K562 (cell line): ENCODE measurements at regions not wholly inside any gene's neighbourhood (a gene's known extent, or its start where the extent isn't known, plus 50 kb on each side); places are given as distances from the start of the nearest gene placed in this dataset.

Experiments
- ARID3B ChIP-seq: fragments of 250-450 bp; sonication (Bioruptor Pico); IDR thresholded peaks from 2 replicates; pipeline ENCODE4 v1.4.0; 2020; ENCODE audit warnings: borderline replicate concordance
- ATF7 ChIP-seq: fragments of 450-650 bp; IDR thresholded peaks from 2 replicates; pipeline ENCODE4 v1.7.1; 2014; ENCODE audit warnings: mild to moderate bottlenecking, moderate library complexity
- CBFB ChIP-seq: sonication (generic); formaldehyde crosslinking; IDR thresholded peaks from 2 replicates; pipeline ENCODE4 v1.4.0; 2020; ENCODE audit warnings: mild to moderate bottlenecking, missing genetic modification reagents
- CEBPG ChIP-seq, 3 experiments: fragments of 200-800 bp in 1 of 3; sonication (Bioruptor generic) in 1 of 3; sonication (generic) in 1 of 3; formaldehyde crosslinking in 1 of 3; IDR thresholded peaks in 2 of 3; conservative IDR thresholded peaks in 1 of 3; 2 replicates each; pipeline versions ENCODE4 v1.6.1 to v1.8.0; 2016 to 2022; ENCODE audit warnings: missing compliant biosample characterization in 2 of 3, missing genetic modification characterization in 2 of 3, mild to moderate bottlenecking in 1 of 3, missing genetic modification reagents in 1 of 3
- DNMT1 ChIP-seq: fragments of 450-650 bp; IDR thresholded peaks from 2 replicates; pipeline ENCODE4 v1.6.1; 2016; ENCODE audit warnings: antibody characterized with exemption, mild to moderate bottlenecking
- ELF1 ChIP-seq: fragments of 200-800 bp; sonication (Bioruptor generic); IDR thresholded peaks from 2 replicates; pipeline ENCODE4 v1.6.1; 2016; ENCODE audit warnings: missing genetic modification characterization, missing compliant biosample characterization
- ILF3 ChIP-seq: fragments of 450-650 bp; IDR thresholded peaks from 2 replicates; pipeline ENCODE4 v1.6.1; 2018; ENCODE audit warnings: antibody characterized with exemption, mild to moderate bottlenecking, moderate library complexity, borderline replicate concordance
- KDM2B ChIP-seq: fragments of 250-450 bp; sonication (Bioruptor Pico); IDR thresholded peaks from 2 replicates; pipeline ENCODE4 v1.8.0; 2021; ENCODE audit warnings: mild to moderate bottlenecking, moderate library complexity
- KDM5B ChIP-seq: fragments of 200-600 bp; sonication (generic); IDR thresholded peaks from 2 replicates; pipeline ENCODE4 v1.6.1; 2012; ENCODE audit warnings: low read depth, mild to moderate bottlenecking, moderate library complexity, low read length, control low read depth, inconsistent platforms; ENCODE audit not compliant: insufficient replicate concordance
- MEIS2 ChIP-seq: fragments of 450-650 bp; IDR thresholded peaks from 2 replicates; pipeline ENCODE4 v1.6.1; 2014; ENCODE audit warnings: mild to moderate bottlenecking; ENCODE audit not compliant: partially characterized antibody
- MLLT1 ChIP-seq, 2 experiments: fragments of 450-650 bp; IDR thresholded peaks; 2 replicates each; pipeline ENCODE4 v1.6.1; 2016
- NR2C2 ChIP-seq, 2 experiments: fragments of 200-800 bp in 1 of 2; sonication (Bioruptor generic) in 1 of 2; sonication (generic) in 1 of 2; formaldehyde crosslinking in 1 of 2; IDR thresholded peaks; 2 replicates each; pipeline versions ENCODE4 v1.6.1 to v1.8.0; 2016 to 2022; ENCODE audit warnings: mild to moderate bottlenecking in 1 of 2, missing compliant biosample characterization in 1 of 2, missing genetic modification characterization in 1 of 2, missing genetic modification reagents in 1 of 2
- NUFIP1 ChIP-seq: fragments of 450-650 bp; IDR thresholded peaks from 2 replicates; pipeline ENCODE4 v1.6.1; 2018; ENCODE audit not compliant: partially characterized antibody
- PHF20 ChIP-seq: fragments of 450-650 bp; IDR thresholded peaks from 2 replicates; pipeline ENCODE4 v1.6.1; 2018; ENCODE audit not compliant: partially characterized antibody
- PHF21A ChIP-seq: fragments of 450-650 bp; IDR thresholded peaks from 2 replicates; pipeline ENCODE4 v1.6.1; 2017; ENCODE audit warnings: low read depth, borderline replicate concordance
- PRDM10 ChIP-seq: fragments of 450-650 bp; IDR thresholded peaks from 2 replicates; pipeline ENCODE4 v1.6.1; 2018; ENCODE audit not compliant: partially characterized antibody
- RBM17 ChIP-seq: fragments of 200-400 bp; formaldehyde crosslinking; IDR thresholded peaks from 2 replicates; pipeline ENCODE4 v1.6.1; 2017; ENCODE audit warnings: low read depth, mild to moderate bottlenecking, low read length, borderline replicate concordance
- RFX7 ChIP-seq: fragments of 250-450 bp; sonication (Bioruptor Pico); IDR thresholded peaks from 2 replicates; pipeline ENCODE4 v1.5.1; 2021; ENCODE audit warnings: mild to moderate bottlenecking
- SUPT5H ChIP-seq: fragments of 450-650 bp; IDR thresholded peaks from 2 replicates; pipeline ENCODE4 v1.6.1; 2016
- TAF7 ChIP-seq: fragments of 450-650 bp; IDR thresholded peaks from 2 replicates; pipeline ENCODE4 v1.6.1; 2016; ENCODE audit warnings: missing genetic modification characterization, missing compliant biosample characterization
- WHSC1 ChIP-seq: IDR thresholded peaks from one replicate; pipeline ENCODE4 v1.6.1; 2012; ENCODE audit warnings: low read length, control low read depth, inconsistent platforms
- ZNF507 ChIP-seq: conservative IDR thresholded peaks from 2 replicates; pipeline ENCODE4 v1.6.1; 2017; ENCODE audit warnings: missing genetic modification characterization, missing compliant biosample characterization
- ZNF696 ChIP-seq: fragments of 250-450 bp; sonication (Bioruptor Pico); conservative IDR thresholded peaks from 2 replicates; pipeline ENCODE4 v1.4.0; 2020; ENCODE audit warnings: mild to moderate bottlenecking, moderate library complexity
- ZNF77 ChIP-seq: fragments of 250-450 bp; sonication (Bioruptor Pico); IDR thresholded peaks from 2 replicates; pipeline ENCODE4 v1.5.0; 2020

- no peak for TF ChIP-seq KDM2B
- no peak for TF ChIP-seq DNMT1
- TF ChIP-seq PHF21A, result no peak
- TF ChIP-seq ATF7, result 0 out of 2 replicates have a peak, but pooled peaks have one; percentile 14
- no peak for TF ChIP-seq ZNF696
- no peak for TF ChIP-seq SUPT5H
- no peak for TF ChIP-seq RBM17
- no peak for TF ChIP-seq PRDM10
- TF ChIP-seq ILF3, result no peak
- peak; percentile 90 to 93 for TF ChIP-seq MLLT1 (IDR thresholded peaks at IDR 0.05)
- TF ChIP-seq PHF20, result no peak
- TF ChIP-seq TAF7 (tag), result peak; percentile 9; the same call in 1 of the 2 replicates
- TF ChIP-seq CBFB (CRISPR knock-in tag), result no peak
- no peak for TF ChIP-seq MEIS2
- no peak for TF ChIP-seq NR2C2 (CRISPR knock-in tag; IDR thresholded peaks at IDR 0.05)
- TF ChIP-seq NR2C2 (tag; IDR thresholded peaks at IDR 0.05), result no peak
- no peak for TF ChIP-seq ZNF77 (CRISPR knock-in tag)
- TF ChIP-seq ARID3B (CRISPR knock-in tag), result no peak
- 0 out of 2 replicates have a peak, but pooled peaks have one; percentile 39 for TF ChIP-seq RFX7
- no peak for TF ChIP-seq ELF1
- no peak for TF ChIP-seq CEBPG (CRISPR knock-in tag; IDR thresholded peaks at IDR 0.05)
- TF ChIP-seq CEBPG (tag; conservative IDR thresholded peaks at IDR 0.05 in 1 of 2, IDR thresholded peaks at IDR 0.05 in 1 of 2), result no peak
- no peak for TF ChIP-seq KDM5B
- no peak for TF ChIP-seq NUFIP1
- TF ChIP-seq WHSC1, result no peak
- no peak for TF ChIP-seq ZNF507
These were observed 63.6 kb upstream of the MBNL1 start (continued) for GRCh38 chr3:152205097-152205593.
